Lower leg skin (tissue), 3 donors: ENCODE measurements at regions not wholly inside any gene's neighbourhood (a gene's known extent, or its start where the extent isn't known, plus 50 kb on each side); places are given as distances from the start of the nearest gene placed in this dataset.

Experiments used
- POLR2A ChIP-seq, 2 donors: fragments of 450-650 bp; IDR thresholded peaks; one replicate each; pipeline ENCODE4 v1.6.1; 2016 to 2017; ENCODE audit warnings: antibody characterized with exemption in 2 of 2, mild to moderate bottlenecking in 1 of 2, moderate library complexity in 1 of 2
- TF ChIP-seq, protein P1 (sequence below), 3 donors: fragments of 450-650 bp; IDR thresholded peaks; one replicate each; pipeline ENCODE4 v1.5.1; 2016; ENCODE audit warnings: antibody characterized with exemption in 3 of 3, mild to moderate bottlenecking in 3 of 3, moderate library complexity in 2 of 3

DNA sequence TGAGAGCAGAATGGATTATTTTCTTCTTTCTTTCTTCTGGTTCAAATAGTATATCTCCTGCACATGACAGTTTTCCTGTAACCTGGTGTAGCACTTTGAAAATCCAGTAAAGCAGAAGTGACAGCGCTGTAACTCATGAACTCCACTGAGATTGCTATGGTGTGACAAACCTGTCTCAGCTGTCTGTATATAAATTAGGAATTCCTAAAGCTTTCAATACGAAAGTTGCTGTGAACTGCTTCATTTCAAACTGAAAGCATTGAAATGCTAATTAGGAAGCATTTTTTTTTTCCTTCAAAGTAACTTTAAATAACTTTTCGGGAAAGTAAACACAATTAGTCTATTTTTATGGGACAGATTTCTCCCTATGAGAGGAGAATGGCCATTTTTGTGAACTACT lies 646.9 kb upstream of the ZP4 start:
- TF ChIP-seq, protein P1, sequence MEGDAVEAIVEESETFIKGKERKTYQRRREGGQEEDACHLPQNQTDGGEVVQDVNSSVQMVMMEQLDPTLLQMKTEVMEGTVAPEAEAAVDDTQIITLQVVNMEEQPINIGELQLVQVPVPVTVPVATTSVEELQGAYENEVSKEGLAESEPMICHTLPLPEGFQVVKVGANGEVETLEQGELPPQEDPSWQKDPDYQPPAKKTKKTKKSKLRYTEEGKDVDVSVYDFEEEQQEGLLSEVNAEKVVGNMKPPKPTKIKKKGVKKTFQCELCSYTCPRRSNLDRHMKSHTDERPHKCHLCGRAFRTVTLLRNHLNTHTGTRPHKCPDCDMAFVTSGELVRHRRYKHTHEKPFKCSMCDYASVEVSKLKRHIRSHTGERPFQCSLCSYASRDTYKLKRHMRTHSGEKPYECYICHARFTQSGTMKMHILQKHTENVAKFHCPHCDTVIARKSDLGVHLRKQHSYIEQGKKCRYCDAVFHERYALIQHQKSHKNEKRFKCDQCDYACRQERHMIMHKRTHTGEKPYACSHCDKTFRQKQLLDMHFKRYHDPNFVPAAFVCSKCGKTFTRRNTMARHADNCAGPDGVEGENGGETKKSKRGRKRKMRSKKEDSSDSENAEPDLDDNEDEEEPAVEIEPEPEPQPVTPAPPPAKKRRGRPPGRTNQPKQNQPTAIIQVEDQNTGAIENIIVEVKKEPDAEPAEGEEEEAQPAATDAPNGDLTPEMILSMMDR (IDR thresholded peaks at IDR 0.05) = no peak
- TF ChIP-seq POLR2A (IDR thresholded peaks at IDR 0.05) = no peak
